ENCODE measurements at regions not wholly inside any gene's neighbourhood (a gene's known extent, or its start where the extent isn't known, plus 50 kb on each side); places are given as distances from the start of the nearest gene placed in this dataset.
"Not testable (repeated sequence)": the region's sequence is repeated elsewhere in the genome, so short reads cannot be mapped to it uniquely, and the experiment has no call there.

- no peak for DNase-seq
Observed at GRCh38 chr11:112656772-112657428, 304.3 kb upstream of the NCAM1 start.

GRCh38 chr11:112658431-112658878 lies 302.8 kb upstream of the NCAM1 start:
- no peak for DNase-seq

- no peak for DNase-seq
Observed at GRCh38 chr11:112661146-112661545, 300.1 kb upstream of the NCAM1 start.

- DNase-seq: no peak
Observed at GRCh38 chr11:112661571-112661970, 299.6 kb upstream of the NCAM1 start.

- no peak for DNase-seq
Observed at GRCh38 chr11:112662554-112662953, 298.7 kb upstream of the NCAM1 start.

GRCh38 chr11:112663947-112664634 lies 297.1 kb upstream of the NCAM1 start:
- DNase-seq: no peak

GRCh38 chr11:112665291-112665690 lies 295.9 kb upstream of the NCAM1 start:
- DNase-seq: no peak

- DNase-seq: no peak
Observed at GRCh38 chr11:112666253-112666652, 295.0 kb upstream of the NCAM1 start.

- DNase-seq: no peak
Observed at GRCh38 chr11:112670806-112671570, 290.2 kb upstream of the NCAM1 start.

- DNase-seq: not testable (repeated sequence)
Observed at GRCh38 chr11:112673401-112673800, 287.8 kb upstream of the NCAM1 start.

- no peak for DNase-seq
Observed at GRCh38 chr11:112685111-112685510, 276.1 kb upstream of the NCAM1 start.

GRCh38 chr11:112689851-112690250 lies 271.4 kb upstream of the NCAM1 start:
- DNase-seq: no peak

GRCh38 chr11:112693781-112694180 lies 267.4 kb upstream of the NCAM1 start:
- DNase-seq: no peak

GRCh38 chr11:112694245-112694644 lies 267.0 kb upstream of the NCAM1 start:
- DNase-seq: no peak

- no peak for DNase-seq
Observed at GRCh38 chr11:112694813-112695212, 266.4 kb upstream of the NCAM1 start.

- DNase-seq: no peak
Observed at GRCh38 chr11:112697391-112698178, 263.6 kb upstream of the NCAM1 start.

- no peak for DNase-seq
Observed at GRCh38 chr11:112705148-112705547, 256.1 kb upstream of the NCAM1 start.

GRCh38 chr11:112706863-112707262 lies 254.4 kb upstream of the NCAM1 start:
- DNase-seq: no peak

- DNase-seq: not testable (repeated sequence)
Observed at GRCh38 chr11:112714340-112714739, 246.9 kb upstream of the NCAM1 start.

- no peak for DNase-seq
Observed at GRCh38 chr11:112715056-112715455, 246.2 kb upstream of the NCAM1 start.

- DNase-seq: no peak
Observed at GRCh38 chr11:112718483-112718882, 242.7 kb upstream of the NCAM1 start.

GRCh38 chr11:112719736-112720525 lies 241.3 kb upstream of the NCAM1 start:
- DNase-seq: no peak
